A172 (cell line): ENCODE measurements at regions not wholly inside any gene's neighbourhood (a gene's known extent, or its start where the extent isn't known, plus 50 kb on each side); places are given as distances from the start of the nearest gene placed in this dataset.

Experiments
- DNase-seq: peaks from one replicate; pipeline ENCODE4 v3.0.0-alpha.2; 2015; ENCODE audit warnings: low spot score

GRCh38 chr12:123077298-123078119, 73.4 kb downstream of the PITPNM2 start:
- DNase-seq, result no peak

- DNase-seq, result no peak
Observed at GRCh38 chr12:123076604-123077297, 74.1 kb downstream of the PITPNM2 start.

GRCh38 chr12:123075646-123076171, 75.2 kb downstream of the PITPNM2 start:
- DNase-seq, result peak; percentile 6

- DNase-seq, result no peak
Observed at GRCh38 chr12:123075087-123075645, 75.7 kb downstream of the PITPNM2 start.

GRCh38 chr12:123073962-123074801, 76.7 kb downstream of the PITPNM2 start:
- no peak for DNase-seq

- DNase-seq, result no peak
Observed at GRCh38 chr12:123073292-123073691, 77.6 kb downstream of the PITPNM2 start.

GRCh38 chr12:123071857-123072256, 79.0 kb downstream of the PITPNM2 start:
- DNase-seq, result no peak

GRCh38 chr12:123071099-123071800, 79.6 kb downstream of the PITPNM2 start:
- DNase-seq, result no peak

GRCh38 chr12:123070267-123071081, 80.4 kb downstream of the PITPNM2 start:
- no peak for DNase-seq

- no peak for DNase-seq
Observed at GRCh38 chr12:123069436-123070266, 81.2 kb downstream of the PITPNM2 start.

- no peak for DNase-seq
Observed at GRCh38 chr12:123067654-123068053, 83.2 kb downstream of the PITPNM2 start.

GRCh38 chr12:123066384-123066710, 84.5 kb downstream of the PITPNM2 start:
- no peak for DNase-seq

- DNase-seq, result no peak
Observed at GRCh38 chr12:123065676-123066383, 85.1 kb downstream of the PITPNM2 start.

- DNase-seq, result no peak
Observed at GRCh38 chr12:123064885-123065619, 84.6 kb downstream of the ARL6IP4 start.

GRCh38 chr12:123064366-123064765, 83.9 kb downstream of the ARL6IP4 start:
- DNase-seq, result no peak

- DNase-seq, result no peak
Observed at GRCh38 chr12:123063535-123063934, 83.1 kb downstream of the ARL6IP4 start.

- peak; percentile 54 for DNase-seq
Observed at GRCh38 chr12:123062681-123063486, 82.4 kb downstream of the ARL6IP4 start.
